ENCODE measurements at regions not wholly inside any gene's neighbourhood (a gene's known extent, or its start where the extent isn't known, plus 50 kb on each side); places are given as distances from the start of the nearest gene placed in this dataset.

GRCh38 chr2:150165442-150165841 lies 322.0 kb downstream of the RND3 start:
- no peak for DNase-seq (ENCODE audit: low spot score)

GRCh38 chr2:150162241-150162942 lies 325.1 kb downstream of the RND3 start:
- DNase-seq (ENCODE audit: low spot score), result no peak

GRCh38 chr2:150160058-150160457 lies 327.4 kb downstream of the RND3 start:
- DNase-seq (ENCODE audit: low spot score), result no peak

- DNase-seq (ENCODE audit: low spot score), result no peak
Observed at GRCh38 chr2:150159300-150159699, 328.2 kb downstream of the RND3 start.

GRCh38 chr2:150156876-150157275 lies 330.6 kb downstream of the RND3 start:
- no peak for DNase-seq (ENCODE audit: low spot score)

- DNase-seq (ENCODE audit: low spot score), result no peak
Observed at GRCh38 chr2:150156415-150156814, 331.1 kb downstream of the RND3 start.

- DNase-seq (ENCODE audit: low spot score), result no peak
Observed at GRCh38 chr2:150154308-150154797, 333.1 kb downstream of the RND3 start.

GRCh38 chr2:150153646-150154307 lies 333.7 kb downstream of the RND3 start:
- no peak for DNase-seq (ENCODE audit: low spot score)

GRCh38 chr2:150152230-150152629 lies 335.2 kb downstream of the RND3 start:
- DNase-seq (ENCODE audit: low spot score), result no peak

- DNase-seq (ENCODE audit: low spot score), result no peak
Observed at GRCh38 chr2:150150144-150150543, 337.3 kb downstream of the RND3 start.

- DNase-seq (ENCODE audit: low spot score), result no peak
Observed at GRCh38 chr2:150147889-150148683, 339.4 kb downstream of the RND3 start.

- no peak for DNase-seq (ENCODE audit: low spot score)
Observed at GRCh38 chr2:150146879-150147278, 340.6 kb downstream of the RND3 start.

- no peak for DNase-seq (ENCODE audit: low spot score)
Observed at GRCh38 chr2:150145299-150145692, 342.2 kb downstream of the RND3 start.

- DNase-seq (ENCODE audit: low spot score), result no peak
Observed at GRCh38 chr2:150144546-150145298, 342.7 kb downstream of the RND3 start.

- DNase-seq (ENCODE audit: low spot score), result no peak
Observed at GRCh38 chr2:150143087-150143536, 344.4 kb downstream of the RND3 start.

- DNase-seq (ENCODE audit: low spot score), result peak; percentile 19
Observed at GRCh38 chr2:150142561-150142960, 344.9 kb downstream of the RND3 start.

- DNase-seq (ENCODE audit: low spot score), result no peak
Observed at GRCh38 chr2:150141226-150142001, 346.1 kb downstream of the RND3 start.

- DNase-seq (ENCODE audit: low spot score), result no peak
Observed at GRCh38 chr2:150140777-150141176, 346.7 kb downstream of the RND3 start.

- DNase-seq (ENCODE audit: low spot score), result no peak
Observed at GRCh38 chr2:150138587-150138986, 348.9 kb downstream of the RND3 start.

- DNase-seq (ENCODE audit: low spot score), result no peak
Observed at GRCh38 chr2:150137338-150138069, 350.0 kb downstream of the RND3 start.
